ENCODE measurements at regions not wholly inside any gene's neighbourhood (a gene's known extent, or its start where the extent isn't known, plus 50 kb on each side); places are given as distances from the start of the nearest gene placed in this dataset.

GRCh38 chr3:40717471-40717870 is 192.7 kb downstream of the ZNF621 start (continued):
- TF ChIP-seq HDAC2 (IDR thresholded peaks at IDR 0.05; ENCODE audit: borderline replicate concordance in 1 of 2, low read depth in 2 of 2, low read length in 2 of 2): no peak
- TF ChIP-seq SP2 (IDR thresholded peaks at IDR 0.05; ENCODE audit: low read length): no peak
- no peak for TF ChIP-seq EGR1 (IDR thresholded peaks at IDR 0.05; ENCODE audit: borderline replicate concordance, low read depth, low read length)
- no peak for TF ChIP-seq KDM1A (IDR thresholded peaks at IDR 0.05; ENCODE audit: borderline replicate concordance, low read length)
- TF ChIP-seq, protein P1, sequence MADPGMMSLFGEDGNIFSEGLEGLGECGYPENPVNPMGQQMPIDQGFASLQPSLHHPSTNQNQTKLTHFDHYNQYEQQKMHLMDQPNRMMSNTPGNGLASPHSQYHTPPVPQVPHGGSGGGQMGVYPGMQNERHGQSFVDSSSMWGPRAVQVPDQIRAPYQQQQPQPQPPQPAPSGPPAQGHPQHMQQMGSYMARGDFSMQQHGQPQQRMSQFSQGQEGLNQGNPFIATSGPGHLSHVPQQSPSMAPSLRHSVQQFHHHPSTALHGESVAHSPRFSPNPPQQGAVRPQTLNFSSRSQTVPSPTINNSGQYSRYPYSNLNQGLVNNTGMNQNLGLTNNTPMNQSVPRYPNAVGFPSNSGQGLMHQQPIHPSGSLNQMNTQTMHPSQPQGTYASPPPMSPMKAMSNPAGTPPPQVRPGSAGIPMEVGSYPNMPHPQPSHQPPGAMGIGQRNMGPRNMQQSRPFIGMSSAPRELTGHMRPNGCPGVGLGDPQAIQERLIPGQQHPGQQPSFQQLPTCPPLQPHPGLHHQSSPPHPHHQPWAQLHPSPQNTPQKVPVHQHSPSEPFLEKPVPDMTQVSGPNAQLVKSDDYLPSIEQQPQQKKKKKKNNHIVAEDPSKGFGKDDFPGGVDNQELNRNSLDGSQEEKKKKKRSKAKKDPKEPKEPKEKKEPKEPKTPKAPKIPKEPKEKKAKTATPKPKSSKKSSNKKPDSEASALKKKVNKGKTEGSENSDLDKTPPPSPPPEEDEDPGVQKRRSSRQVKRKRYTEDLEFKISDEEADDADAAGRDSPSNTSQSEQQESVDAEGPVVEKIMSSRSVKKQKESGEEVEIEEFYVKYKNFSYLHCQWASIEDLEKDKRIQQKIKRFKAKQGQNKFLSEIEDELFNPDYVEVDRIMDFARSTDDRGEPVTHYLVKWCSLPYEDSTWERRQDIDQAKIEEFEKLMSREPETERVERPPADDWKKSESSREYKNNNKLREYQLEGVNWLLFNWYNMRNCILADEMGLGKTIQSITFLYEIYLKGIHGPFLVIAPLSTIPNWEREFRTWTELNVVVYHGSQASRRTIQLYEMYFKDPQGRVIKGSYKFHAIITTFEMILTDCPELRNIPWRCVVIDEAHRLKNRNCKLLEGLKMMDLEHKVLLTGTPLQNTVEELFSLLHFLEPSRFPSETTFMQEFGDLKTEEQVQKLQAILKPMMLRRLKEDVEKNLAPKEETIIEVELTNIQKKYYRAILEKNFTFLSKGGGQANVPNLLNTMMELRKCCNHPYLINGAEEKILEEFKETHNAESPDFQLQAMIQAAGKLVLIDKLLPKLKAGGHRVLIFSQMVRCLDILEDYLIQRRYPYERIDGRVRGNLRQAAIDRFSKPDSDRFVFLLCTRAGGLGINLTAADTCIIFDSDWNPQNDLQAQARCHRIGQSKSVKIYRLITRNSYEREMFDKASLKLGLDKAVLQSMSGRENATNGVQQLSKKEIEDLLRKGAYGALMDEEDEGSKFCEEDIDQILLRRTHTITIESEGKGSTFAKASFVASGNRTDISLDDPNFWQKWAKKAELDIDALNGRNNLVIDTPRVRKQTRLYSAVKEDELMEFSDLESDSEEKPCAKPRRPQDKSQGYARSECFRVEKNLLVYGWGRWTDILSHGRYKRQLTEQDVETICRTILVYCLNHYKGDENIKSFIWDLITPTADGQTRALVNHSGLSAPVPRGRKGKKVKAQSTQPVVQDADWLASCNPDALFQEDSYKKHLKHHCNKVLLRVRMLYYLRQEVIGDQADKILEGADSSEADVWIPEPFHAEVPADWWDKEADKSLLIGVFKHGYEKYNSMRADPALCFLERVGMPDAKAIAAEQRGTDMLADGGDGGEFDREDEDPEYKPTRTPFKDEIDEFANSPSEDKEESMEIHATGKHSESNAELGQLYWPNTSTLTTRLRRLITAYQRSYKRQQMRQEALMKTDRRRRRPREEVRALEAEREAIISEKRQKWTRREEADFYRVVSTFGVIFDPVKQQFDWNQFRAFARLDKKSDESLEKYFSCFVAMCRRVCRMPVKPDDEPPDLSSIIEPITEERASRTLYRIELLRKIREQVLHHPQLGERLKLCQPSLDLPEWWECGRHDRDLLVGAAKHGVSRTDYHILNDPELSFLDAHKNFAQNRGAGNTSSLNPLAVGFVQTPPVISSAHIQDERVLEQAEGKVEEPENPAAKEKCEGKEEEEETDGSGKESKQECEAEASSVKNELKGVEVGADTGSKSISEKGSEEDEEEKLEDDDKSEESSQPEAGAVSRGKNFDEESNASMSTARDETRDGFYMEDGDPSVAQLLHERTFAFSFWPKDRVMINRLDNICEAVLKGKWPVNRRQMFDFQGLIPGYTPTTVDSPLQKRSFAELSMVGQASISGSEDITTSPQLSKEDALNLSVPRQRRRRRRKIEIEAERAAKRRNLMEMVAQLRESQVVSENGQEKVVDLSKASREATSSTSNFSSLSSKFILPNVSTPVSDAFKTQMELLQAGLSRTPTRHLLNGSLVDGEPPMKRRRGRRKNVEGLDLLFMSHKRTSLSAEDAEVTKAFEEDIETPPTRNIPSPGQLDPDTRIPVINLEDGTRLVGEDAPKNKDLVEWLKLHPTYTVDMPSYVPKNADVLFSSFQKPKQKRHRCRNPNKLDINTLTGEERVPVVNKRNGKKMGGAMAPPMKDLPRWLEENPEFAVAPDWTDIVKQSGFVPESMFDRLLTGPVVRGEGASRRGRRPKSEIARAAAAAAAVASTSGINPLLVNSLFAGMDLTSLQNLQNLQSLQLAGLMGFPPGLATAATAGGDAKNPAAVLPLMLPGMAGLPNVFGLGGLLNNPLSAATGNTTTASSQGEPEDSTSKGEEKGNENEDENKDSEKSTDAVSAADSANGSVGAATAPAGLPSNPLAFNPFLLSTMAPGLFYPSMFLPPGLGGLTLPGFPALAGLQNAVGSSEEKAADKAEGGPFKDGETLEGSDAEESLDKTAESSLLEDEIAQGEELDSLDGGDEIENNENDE (IDR thresholded peaks at IDR 0.05; ENCODE audit: insufficient replicate concordance, low read length): no peak
- TF ChIP-seq TEAD4 (IDR thresholded peaks at IDR 0.05; ENCODE audit: low read depth, low read length): no peak
